ENCODE measurements at regions not wholly inside any gene's neighbourhood (a gene's known extent, or its start where the extent isn't known, plus 50 kb on each side); places are given as distances from the start of the nearest gene placed in this dataset.

- TF ChIP-seq CTCF (IDR thresholded peaks at IDR 0.05; ENCODE audit: low read depth, low read length, poor library complexity, severe bottlenecking) (no peak), EZH2phosphoT487 (IDR thresholded peaks at IDR 0.05; ENCODE audit: borderline replicate concordance, low read length) (no peak)
These were observed 952.0 kb downstream of the SLITRK5 start for GRCh38 chr13:88623150-88623549.
